OCI-M2 (cell line): ENCODE measurements at regions not wholly inside any gene's neighbourhood (a gene's known extent, or its start where the extent isn't known, plus 50 kb on each side); places are given as distances from the start of the nearest gene placed in this dataset.
"Not testable (repeated sequence)": the region's sequence is repeated elsewhere in the genome, so short reads cannot be mapped to it uniquely, and the experiment has no call there.

Source experiments
- DNase-seq: peaks from one replicate; lab custom pipeline; 2025; ENCODE audit not compliant: unreplicated experiment; lab: John Stamatoyannopoulos, UW

GRCh38 chr13:58879114-58879513 lies 1247.6 kb downstream of the PCDH17 start:
- no peak for DNase-seq

DNA sequence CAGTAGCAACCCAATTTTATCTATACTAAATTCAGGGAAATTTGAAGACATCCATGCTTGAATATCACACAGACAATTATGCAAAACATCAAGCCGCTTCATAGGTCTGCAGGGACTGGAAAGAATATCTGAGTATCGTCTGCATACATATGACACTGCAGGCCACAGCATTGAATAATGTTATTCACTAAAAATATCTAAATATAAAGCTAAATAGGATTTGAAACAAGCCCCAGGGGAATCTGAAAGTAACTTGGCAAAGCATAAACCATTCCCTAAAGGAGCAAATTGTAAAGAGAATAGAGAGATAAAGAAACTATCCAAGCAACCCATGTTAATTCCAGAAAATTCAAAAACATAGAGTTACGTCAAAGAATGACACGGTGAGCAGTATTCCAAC lies 1251.0 kb downstream of the PCDH17 start:
- no peak for DNase-seq

- no peak for DNase-seq
Observed at GRCh38 chr13:58883405-58883804, 1251.9 kb downstream of the PCDH17 start.

- no peak for DNase-seq
Observed at GRCh38 chr13:58884353-58885209, 1253.0 kb downstream of the PCDH17 start.

GRCh38 chr13:58889474-58889873 lies 1257.9 kb downstream of the PCDH17 start:
- no peak for DNase-seq

DNA sequence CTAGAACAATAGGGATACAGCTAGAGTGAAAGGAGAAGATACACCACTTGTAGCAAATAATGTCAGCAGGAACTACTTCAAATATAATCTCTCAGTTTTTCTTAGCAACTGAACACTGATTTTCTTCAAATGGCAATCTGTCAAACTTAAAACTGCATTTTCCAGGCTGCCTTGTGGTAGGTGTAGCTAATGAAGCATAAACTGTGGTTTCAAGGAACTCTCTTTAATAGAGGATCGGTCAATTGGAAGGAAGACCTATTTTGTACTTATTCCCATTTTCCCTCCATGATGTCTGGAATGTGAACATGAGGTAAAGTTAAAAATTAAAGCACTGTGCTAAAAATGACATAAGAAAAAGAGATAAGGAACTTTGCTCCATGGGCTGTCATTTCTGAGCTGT lies 1261.9 kb downstream of the PCDH17 start:
- no peak for DNase-seq

GRCh38 chr13:58906329-58907007 lies 1257.3 kb downstream of the DIAPH3 start:
- no peak for DNase-seq

DNA sequence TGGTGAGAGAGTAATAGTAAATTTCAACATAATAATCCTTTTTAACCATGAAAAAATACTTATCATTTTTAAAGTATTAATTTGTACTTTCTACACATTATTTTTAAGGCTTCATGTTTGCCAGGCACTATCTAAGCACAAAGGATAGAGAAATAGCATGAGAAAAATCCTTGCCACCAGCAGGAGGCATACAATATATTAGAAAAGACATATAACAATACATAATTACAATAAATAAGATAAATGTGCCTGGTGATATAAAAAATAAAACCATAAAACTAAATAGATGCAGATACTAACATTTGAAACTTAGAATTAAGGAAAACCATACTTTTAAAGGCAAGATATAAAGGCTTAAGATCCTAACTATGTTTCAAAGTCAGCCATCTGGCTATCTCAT lies 1256.4 kb downstream of the DIAPH3 start:
- DNase-seq: no peak

- no peak for DNase-seq
Observed at GRCh38 chr13:58908019-58908679, 1255.6 kb downstream of the DIAPH3 start.

GRCh38 chr13:58919551-58919950 lies 1244.2 kb downstream of the DIAPH3 start:
- no peak for DNase-seq

GRCh38 chr13:58921129-58921528 lies 1242.6 kb downstream of the DIAPH3 start:
- DNase-seq: no peak

- no peak for DNase-seq
Observed at GRCh38 chr13:58926858-58927257, 1236.9 kb downstream of the DIAPH3 start.

GRCh38 chr13:58933475-58933874 lies 1230.3 kb downstream of the DIAPH3 start:
- no peak for DNase-seq

- no peak for DNase-seq
Observed at GRCh38 chr13:58935689-58936088, 1228.0 kb downstream of the DIAPH3 start.

DNA sequence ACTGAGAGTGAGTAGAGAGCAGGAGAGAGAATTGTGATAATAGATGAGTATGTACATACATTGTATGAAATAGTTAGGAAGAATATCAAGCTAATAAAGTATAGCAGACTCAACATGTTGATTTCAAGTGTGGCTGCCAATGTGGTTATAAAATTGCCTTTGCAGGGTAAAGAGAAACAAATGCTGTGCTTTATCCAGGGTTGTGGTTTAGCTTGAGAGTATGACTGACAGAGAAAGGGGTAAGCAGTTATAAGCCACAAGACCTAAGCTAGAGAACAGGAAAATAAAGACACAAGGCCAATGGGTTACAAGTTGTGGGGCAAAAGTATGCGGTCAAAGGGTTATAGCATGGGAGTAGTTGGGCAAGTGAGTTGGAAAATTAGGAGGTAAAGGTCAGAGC lies 1217.5 kb downstream of the DIAPH3 start:
- no peak for DNase-seq

- no peak for DNase-seq
Observed at GRCh38 chr13:58949646-58950045, 1214.1 kb downstream of the DIAPH3 start.

DNA sequence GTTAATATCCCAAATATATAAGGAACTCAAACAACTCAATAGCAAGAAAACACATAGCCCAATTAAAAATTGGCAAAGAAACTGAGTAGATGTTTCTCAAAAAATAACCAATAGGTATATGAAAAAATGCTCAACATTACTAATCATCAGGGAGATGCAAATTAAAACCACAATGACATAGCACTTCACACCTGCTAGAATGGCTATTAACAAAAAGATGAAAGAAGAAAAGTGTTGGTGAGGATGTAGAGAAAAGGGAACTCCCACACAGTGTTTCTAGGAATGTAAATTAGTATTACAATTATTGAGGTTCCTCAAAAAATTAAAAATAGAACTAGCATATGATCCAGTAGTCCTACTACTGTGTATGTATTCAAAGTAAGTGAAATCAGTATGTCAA lies 1212.8 kb downstream of the DIAPH3 start:
- no peak for DNase-seq

DNA sequence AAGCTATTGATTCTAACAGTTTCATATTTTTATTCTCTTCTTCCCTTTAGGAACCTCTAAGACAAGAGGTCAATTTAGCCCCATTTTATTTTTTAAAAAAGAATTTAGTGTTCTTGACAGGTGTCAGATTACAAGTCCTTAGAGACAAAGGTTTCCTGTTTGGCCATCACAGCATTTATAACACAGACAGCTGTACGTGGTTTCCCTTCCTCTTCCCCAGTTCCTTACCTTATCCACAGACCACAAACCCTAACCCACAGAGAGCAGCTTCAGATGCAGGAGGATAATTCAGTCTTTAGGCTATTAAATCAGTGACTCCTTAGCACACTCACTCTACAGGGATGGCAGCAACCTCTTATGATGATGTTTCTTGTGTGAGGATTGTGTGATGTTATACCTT lies 1210.1 kb downstream of the DIAPH3 start:
- no peak for DNase-seq

GRCh38 chr13:58955546-58956385 lies 1208.0 kb downstream of the DIAPH3 start:
- no peak for DNase-seq

DNA sequence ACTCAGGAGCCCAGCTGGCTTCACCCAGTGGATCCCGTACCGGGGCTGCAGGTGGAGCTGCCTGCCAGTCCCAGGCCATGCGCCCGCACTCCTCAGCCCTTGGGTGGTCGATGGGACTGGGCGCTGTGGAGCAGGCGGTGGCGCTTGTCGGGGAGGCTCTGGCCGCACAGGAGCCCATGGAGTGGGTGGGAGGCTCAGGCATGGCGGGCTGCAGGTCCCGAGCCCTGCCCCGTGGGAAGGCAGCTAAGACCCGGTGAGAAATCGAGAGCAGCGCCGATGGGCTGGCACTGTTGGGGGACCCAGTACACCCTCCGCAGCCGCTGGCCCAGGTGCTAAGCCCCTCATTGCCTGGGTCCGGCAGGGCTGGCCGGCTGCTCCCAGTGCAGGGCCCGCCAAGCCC lies 1205.6 kb downstream of the DIAPH3 start:
- DNase-seq: not testable (repeated sequence)

GRCh38 chr13:58960888-58961287 lies 1202.8 kb downstream of the DIAPH3 start:
- no peak for DNase-seq
